ENCODE measurements at regions not wholly inside any gene's neighbourhood (a gene's known extent, or its start where the extent isn't known, plus 50 kb on each side); places are given as distances from the start of the nearest gene placed in this dataset.

GRCh38 chr15:96027501-96027900 is 303.0 kb upstream of the NR2F2 start:
- no peak for TF ChIP-seq CTCF (IDR thresholded peaks at IDR 0.05)
- no peak overlapping the region for H3K4me3 ChIP-seq
- H3K27ac ChIP-seq = no peak overlapping the region
- H3K9me3 ChIP-seq = no peaks in the 10 kb centered on the region
- DNase-seq (no peak), ATAC-seq (no peak)
- no peaks in the 10 kb centered on the region for H3K27me3 ChIP-seq
- intact Hi-C loops (cut with DNase I) = no loop called here
- no peaks in the 10 kb centered on the region for H3K4me1 ChIP-seq
- H3K36me3 ChIP-seq = no peaks in the 10 kb centered on the region

GRCh38 chr15:96028620-96029019 is 301.9 kb upstream of the NR2F2 start:
- Histone ChIP-seq H3K27ac (no peak overlapping the region), H3K4me1 (no peaks in the 10 kb centered on the region), H3K36me3 (no peaks in the 10 kb centered on the region), H3K4me3 (no peak overlapping the region), H3K9me3 (no peaks in the 10 kb centered on the region), H3K27me3 (no peaks in the 10 kb centered on the region)
- intact Hi-C loops (cut with DNase I) = no loop called here
- DNase-seq = no peak
- no peak for TF ChIP-seq CTCF (IDR thresholded peaks at IDR 0.05)
- ATAC-seq = no peak

GRCh38 chr15:96029172-96029571 is 301.3 kb upstream of the NR2F2 start:
- intact Hi-C loops (cut with DNase I) = no loop called here
- no peak for DNase-seq

GRCh38 chr15:96031426-96032110 is 298.9 kb upstream of the NR2F2 start:
- no peaks in the 10 kb centered on the region for H3K36me3 ChIP-seq
- H3K4me3 ChIP-seq = no peak overlapping the region
- ATAC-seq (no peak), DNase-seq (no peak)
- H3K9me3 ChIP-seq = no peaks in the 10 kb centered on the region
- intact Hi-C loops (cut with DNase I) = no loop called here
- H3K27ac ChIP-seq = no peak overlapping the region
- no peaks in the 10 kb centered on the region for H3K4me1 ChIP-seq
- no peak for TF ChIP-seq CTCF (IDR thresholded peaks at IDR 0.05)
- H3K27me3 ChIP-seq = no peaks in the 10 kb centered on the region

More at GRCh38 chr15:96029172-96029571, 301.3 kb upstream of the NR2F2 start:
- Histone ChIP-seq H3K4me3 (no peak overlapping the region), H3K9me3 (no peaks in the 10 kb centered on the region), H3K4me1 (no peaks in the 10 kb centered on the region), H3K27me3 (no peaks in the 10 kb centered on the region), H3K36me3 (no peaks in the 10 kb centered on the region), H3K27ac (no peak overlapping the region)
- no peak for TF ChIP-seq CTCF (IDR thresholded peaks at IDR 0.05)
- ATAC-seq = no peak

- no peaks in the 10 kb centered on the region for H3K27me3 ChIP-seq
- H3K9me3 ChIP-seq = no peaks in the 10 kb centered on the region
- intact Hi-C loops (cut with DNase I) = no loop called here
- no peak for TF ChIP-seq CTCF (IDR thresholded peaks at IDR 0.05)
- ATAC-seq (no peak), DNase-seq (no peak)
- H3K4me3 ChIP-seq = no peak overlapping the region
- H3K27ac ChIP-seq = no peak overlapping the region
- H3K36me3 ChIP-seq = no peaks in the 10 kb centered on the region
- no peaks in the 10 kb centered on the region for H3K4me1 ChIP-seq
Measured at GRCh38 chr15:96035091-96035490, 295.4 kb upstream of the NR2F2 start.

GRCh38 chr15:96035635-96036034 is 294.9 kb upstream of the NR2F2 start:
- intact Hi-C loops (cut with DNase I) = no loop called here
- TF ChIP-seq CTCF (IDR thresholded peaks at IDR 0.05) = no peak
- Histone ChIP-seq H3K9me3 (no peaks in the 10 kb centered on the region), H3K27ac (no peak overlapping the region), H3K4me1 (no peaks in the 10 kb centered on the region), H3K4me3 (no peak overlapping the region), H3K27me3 (no peaks in the 10 kb centered on the region), H3K36me3 (no peaks in the 10 kb centered on the region)
- ATAC-seq (no peak), DNase-seq (no peak)
